Activated CD8-positive, alpha-beta memory T cell treated with anti-CD3 and anti-CD28 coated beads, Interleukin-2, amount 50 U/mL, for 4 hours (primary cell): ENCODE measurements at regions not wholly inside any gene's neighbourhood (a gene's known extent, or its start where the extent isn't known, plus 50 kb on each side); places are given as distances from the start of the nearest gene placed in this dataset.

ENCODE experiments used
- DNase-seq: peaks from one replicate; pipeline ENCODE4 v3.0.0-alpha.2; 2020

GRCh38 chr18:78927616-78928015 lies 52.0 kb upstream of the SALL3 start:
- no peak for DNase-seq

GRCh38 chr18:78928076-78928475 lies 51.5 kb upstream of the SALL3 start:
- DNase-seq = no peak

GRCh38 chr18:78929516-78929915 lies 50.1 kb upstream of the SALL3 start:
- no peak for DNase-seq
